H1 (cell line): ENCODE measurements at regions not wholly inside any gene's neighbourhood (a gene's known extent, or its start where the extent isn't known, plus 50 kb on each side); places are given as distances from the start of the nearest gene placed in this dataset.

Experiments
- ATF3 ChIP-seq: IDR thresholded peaks from 2 replicates; pipeline ENCODE4 v1.6.1; 2011; ENCODE audit warnings: low read depth, mild to moderate bottlenecking, low read length; ENCODE audit not compliant: insufficient read depth
- BACH1 ChIP-seq: IDR thresholded peaks from 2 replicates; pipeline ENCODE4 v1.6.1; 2012; ENCODE audit warnings: low read length, improper control_type of control experiment
- CTCF ChIP-seq, 3 experiments: IDR thresholded peaks; 1 replicate in 2 of 3; 2 replicates in 1 of 3; pipeline versions ENCODE4 v1.5.1 to v1.6.1; 2011; ENCODE audit warnings: low read length in 3 of 3, mild to moderate bottlenecking in 3 of 3, inconsistent platforms in 2 of 3, low read depth in 1 of 3, moderate library complexity in 1 of 3; ENCODE audit not compliant: insufficient read depth in 1 of 3; ENCODE audit errors: control extremely low read depth in 1 of 3
- GTF2F1 ChIP-seq: IDR thresholded peaks from 2 replicates; pipeline ENCODE4 v1.6.1; 2012; ENCODE audit warnings: low read depth, low read length, improper control_type of control experiment, borderline replicate concordance
- NRF1 ChIP-seq: IDR thresholded peaks from 2 replicates; pipeline ENCODE4 v1.6.1; 2011; ENCODE audit warnings: mild to moderate bottlenecking, low read depth, low read length, improper control_type of control experiment
- YY1 ChIP-seq: IDR thresholded peaks from 2 replicates; pipeline ENCODE4 v1.6.1; 2011; ENCODE audit warnings: low read depth, mild to moderate bottlenecking, low read length

GRCh38 chr1:29398431-29398830 lies 162.1 kb downstream of the PTPRU start (continued):
- TF ChIP-seq CTCF (IDR thresholded peaks at IDR 0.05; ENCODE audit: control extremely low read depth in 1 of 3, insufficient read depth in 1 of 3, low read depth in 1 of 3, low read length in 3 of 3) (no peak), GTF2F1 (no peak), YY1 (no peak), BACH1 (no peak), ATF3 (no peak), NRF1 (no peak)
